Gastrocnemius medialis (tissue), 4 donors: ENCODE measurements at regions not wholly inside any gene's neighbourhood (a gene's known extent, or its start where the extent isn't known, plus 50 kb on each side); places are given as distances from the start of the nearest gene placed in this dataset.
"Not testable (repeated sequence)": the region's sequence is repeated elsewhere in the genome, so short reads cannot be mapped to it uniquely, and the experiment has no call there.

ENCODE experiments used
- ATAC-seq, 2 donors: fragments of 150-250 bp; one replicate each; pipeline ENCODE4 v1.9.1; 2016
- DNase-seq, 2 donors: peaks; one replicate each; pipeline ENCODE4 v3.0.0-alpha.2; 2019
- H3K27ac ChIP-seq, 4 donors: fragments of 200-600 bp; sonication (generic); 1 replicate in 1 of 4; 2 replicates in 3 of 4; pipeline ENCODE4 v1.5.1; 2016 to 2018; ENCODE audit warnings: mild to moderate bottlenecking in 2 of 4, moderate library complexity in 1 of 4
- H3K27me3 ChIP-seq, 3 donors: fragments of 200-600 bp; sonication (generic) in 2 of 3; 1 replicate in 1 of 3; 2 replicates in 2 of 3; pipeline versions ENCODE4 v1.5.1 to v1.6.0; 2016 to 2019; ENCODE audit warnings: mild to moderate bottlenecking in 1 of 3, moderate library complexity in 1 of 3
- H3K36me3 ChIP-seq, 2 donors: fragments of 200-600 bp; sonication (generic) in 1 of 2; one replicate each; pipeline ENCODE4 v1.5.1; 2017 to 2018
- H3K4me1 ChIP-seq, 2 donors: fragments of 200-600 bp; sonication (generic) in 1 of 2; one replicate each; pipeline ENCODE4 v1.5.1; 2016 to 2017; ENCODE audit warnings: mild to moderate bottlenecking in 2 of 2
- H3K4me3 ChIP-seq, 4 donors: fragments of 200-600 bp; sonication (generic) in 3 of 4; 1 replicate in 1 of 4; 2 replicates in 3 of 4; pipeline ENCODE4 v1.5.1; 2016 to 2019; ENCODE audit warnings: mild to moderate bottlenecking in 2 of 4
- H3K9me3 ChIP-seq, 3 donors: fragments of 200-600 bp; sonication (generic) in 2 of 3; 1 replicate in 1 of 3; 2 replicates in 2 of 3; pipeline ENCODE4 v1.5.1; 2016 to 2019
- CTCF ChIP-seq, 5 experiments: fragments of 450-650 bp in 3 of 5; fragments of 200-600 bp in 2 of 5; sonication (generic) in 2 of 5; IDR thresholded peaks in 4 of 5; conservative IDR thresholded peaks in 1 of 5; 1 replicate in 4 of 5; 2 replicates in 1 of 5; pipeline ENCODE4 v1.5.1; 2016 to 2019; ENCODE audit warnings: antibody characterized with exemption in 5 of 5, mild to moderate bottlenecking in 3 of 5, moderate library complexity in 3 of 5
- POLR2A ChIP-seq, 2 donors: fragments of 450-650 bp; IDR thresholded peaks; one replicate each; pipeline ENCODE4 v1.6.1; 2017; ENCODE audit warnings: antibody characterized with exemption in 2 of 2, mild to moderate bottlenecking in 2 of 2, moderate library complexity in 2 of 2
- in situ Hi-C, 4 donors: fragments of 200-750 bp; cut with MboI; loops; one replicate each; pipeline versions ENCODE4 v1.15.0 to v1.8.0; 2017; ENCODE audit warnings: low sequenced_read_pairs in 4 of 4
- intact Hi-C: fragments of 100-400 bp; cut with DNase I; formaldehyde crosslinking; loops from one replicate; pipeline ENCODE4 v1.15.1; 2023; ENCODE audit warnings: low total_unique reads

- ATAC-seq (no peak), DNase-seq (no peak)
- H3K4me1 ChIP-seq: no peaks in the 10 kb centered on the region
- no peaks in the 10 kb centered on the region for H3K27me3 ChIP-seq
- no peak overlapping the region for H3K27ac ChIP-seq
- no peaks in the 10 kb centered on the region for H3K9me3 ChIP-seq
- intact Hi-C loops (no loop called here), in situ Hi-C loops (no loop called here)
- H3K36me3 ChIP-seq: no peaks in the 10 kb centered on the region
- H3K4me3 ChIP-seq: no peak overlapping the region
- TF ChIP-seq POLR2A (IDR thresholded peaks at IDR 0.05) (no peak), CTCF (IDR thresholded peaks at IDR 0.05 in 4 of 5, conservative IDR thresholded peaks at IDR 0.05 in 1 of 5) (no peak)
These were observed 1820.8 kb upstream of the FLRT2 start for GRCh38 chr14:83709116-83709515.

GRCh38 chr14:83711046-83711445, 1818.9 kb upstream of the FLRT2 start:
- H3K4me3 ChIP-seq: no peak overlapping the region
- no peaks in the 10 kb centered on the region for H3K9me3 ChIP-seq
- DNase-seq: no peak
- no peaks in the 10 kb centered on the region for H3K27me3 ChIP-seq
- H3K27ac ChIP-seq: no peak overlapping the region
- intact Hi-C loops (no loop called here), in situ Hi-C loops (no loop called here)
- H3K36me3 ChIP-seq: no peaks in the 10 kb centered on the region
- no peaks in the 10 kb centered on the region for H3K4me1 ChIP-seq
- no peak for TF ChIP-seq CTCF (IDR thresholded peaks at IDR 0.05 in 4 of 5, conservative IDR thresholded peaks at IDR 0.05 in 1 of 5)
- no peak for TF ChIP-seq POLR2A (IDR thresholded peaks at IDR 0.05)
- no peak for ATAC-seq

- no peak for DNase-seq
- Histone ChIP-seq H3K27me3 (no peaks in the 10 kb centered on the region), H3K27ac (no peak overlapping the region), H3K4me1 (no peaks in the 10 kb centered on the region), H3K9me3 (no peaks in the 10 kb centered on the region), H3K4me3 (no peak overlapping the region), H3K36me3 (no peaks in the 10 kb centered on the region)
- intact Hi-C loops: no loop called here
- no peak for TF ChIP-seq CTCF (IDR thresholded peaks at IDR 0.05 in 4 of 5, conservative IDR thresholded peaks at IDR 0.05 in 1 of 5)
- TF ChIP-seq POLR2A (IDR thresholded peaks at IDR 0.05): no peak
- in situ Hi-C loops: no loop called here
- no peak for ATAC-seq
These were observed 1817.4 kb upstream of the FLRT2 start for GRCh38 chr14:83712418-83713129.

- no peak for TF ChIP-seq CTCF (IDR thresholded peaks at IDR 0.05 in 4 of 5, conservative IDR thresholded peaks at IDR 0.05 in 1 of 5)
- no peak for TF ChIP-seq POLR2A (IDR thresholded peaks at IDR 0.05)
- in situ Hi-C loops: no loop called here
- no peak for ATAC-seq
These were observed 1816.2 kb upstream of the FLRT2 start for GRCh38 chr14:83713732-83714131.

GRCh38 chr14:83714151-83714550, 1815.8 kb upstream of the FLRT2 start:
- intact Hi-C loops: no loop called here
- ATAC-seq: no peak

More at GRCh38 chr14:83713732-83714131, 1816.2 kb upstream of the FLRT2 start:
- no peaks in the 10 kb centered on the region for H3K27me3 ChIP-seq
- H3K27ac ChIP-seq: no peak overlapping the region
- intact Hi-C loops: no loop called here
- no peak overlapping the region for H3K4me3 ChIP-seq
- DNase-seq: no peak
- H3K4me1 ChIP-seq: no peaks in the 10 kb centered on the region
- no peaks in the 10 kb centered on the region for H3K9me3 ChIP-seq
- no peaks in the 10 kb centered on the region for H3K36me3 ChIP-seq

GRCh38 chr14:83719435-83719834, 1810.5 kb upstream of the FLRT2 start:
- ATAC-seq, intact Hi-C loops, H3K27ac ChIP-seq, H3K27me3 ChIP-seq, H3K36me3 ChIP-seq, H3K4me1 ChIP-seq, in situ Hi-C loops, DNase-seq, H3K9me3 ChIP-seq, H3K4me3 ChIP-seq: not testable (repeated sequence)

More at GRCh38 chr14:83714151-83714550, 1815.8 kb upstream of the FLRT2 start:
- no peaks in the 10 kb centered on the region for H3K27me3 ChIP-seq
- no peak for TF ChIP-seq POLR2A (IDR thresholded peaks at IDR 0.05)
- no peak for TF ChIP-seq CTCF (IDR thresholded peaks at IDR 0.05 in 4 of 5, conservative IDR thresholded peaks at IDR 0.05 in 1 of 5)
- in situ Hi-C loops: no loop called here
- DNase-seq: no peak
- H3K36me3 ChIP-seq: no peaks in the 10 kb centered on the region
- H3K27ac ChIP-seq: no peak overlapping the region
- no peaks in the 10 kb centered on the region for H3K4me1 ChIP-seq
- no peaks in the 10 kb centered on the region for H3K9me3 ChIP-seq
- no peak overlapping the region for H3K4me3 ChIP-seq
